Breast epithelium (tissue), 4 donors: ENCODE measurements at regions not wholly inside any gene's neighbourhood (a gene's known extent, or its start where the extent isn't known, plus 50 kb on each side); places are given as distances from the start of the nearest gene placed in this dataset.

Source experiments
- DNase-seq, 2 donors: peaks; one replicate each; pipeline ENCODE4 v3.0.0-alpha.2; 2019; ENCODE audit warnings: low spot score in 2 of 2
- H3K27ac ChIP-seq, 2 donors: fragments of 200-600 bp; sonication (generic) in 1 of 2; one replicate each; pipeline ENCODE4 v1.5.1; 2016 to 2019; ENCODE audit warnings: mild to moderate bottlenecking in 1 of 2
- H3K27me3 ChIP-seq, 2 donors: fragments of 200-600 bp; sonication (generic) in 1 of 2; one replicate each; pipeline versions ENCODE4 v1.5.1 to v1.6.0; 2017 to 2019; ENCODE audit warnings: control low read depth in 1 of 2, mild to moderate bottlenecking in 1 of 2
- H3K36me3 ChIP-seq: fragments of 200-600 bp; one replicate; pipeline ENCODE4 v1.5.1; 2019
- H3K4me1 ChIP-seq, 2 donors: fragments of 200-600 bp; sonication (generic); one replicate each; pipeline ENCODE4 v1.5.1; 2016 to 2019; ENCODE audit warnings: control low read depth in 1 of 2
- H3K4me3 ChIP-seq, 3 donors: fragments of 200-600 bp; sonication (generic); 1 replicate in 2 of 3; 2 replicates in 1 of 3; pipeline ENCODE4 v1.5.1; 2016 to 2019; ENCODE audit warnings: mild to moderate bottlenecking in 3 of 3, moderate library complexity in 2 of 3
- H3K9me3 ChIP-seq, 2 donors: fragments of 200-600 bp; sonication (generic) in 1 of 2; one replicate each; pipeline ENCODE4 v1.5.1; 2016 to 2019; ENCODE audit warnings: control low read depth in 1 of 2
- CTCF ChIP-seq, 3 donors: fragments of 450-650 bp; IDR thresholded peaks; one replicate each; pipeline ENCODE4 v1.5.1; 2016 to 2017; ENCODE audit warnings: antibody characterized with exemption in 3 of 3, mild to moderate bottlenecking in 3 of 3, moderate library complexity in 3 of 3
- POLR2A ChIP-seq: fragments of 450-650 bp; IDR thresholded peaks from one replicate; pipeline ENCODE4 v1.6.1; 2016; ENCODE audit warnings: antibody characterized with exemption, mild to moderate bottlenecking, moderate library complexity
- POLR2AphosphoS5 ChIP-seq, 3 donors: sonication (generic); formaldehyde crosslinking; IDR thresholded peaks; one replicate each; pipeline ENCODE4 v1.6.1; 2017; ENCODE audit warnings: antibody characterized with exemption in 3 of 3
- intact Hi-C: fragments of 100-400 bp; cut with DNase I; formaldehyde crosslinking; loops from one replicate; pipeline ENCODE4 v1.15.1; 2023; ENCODE audit warnings: low total_unique reads

DNA sequence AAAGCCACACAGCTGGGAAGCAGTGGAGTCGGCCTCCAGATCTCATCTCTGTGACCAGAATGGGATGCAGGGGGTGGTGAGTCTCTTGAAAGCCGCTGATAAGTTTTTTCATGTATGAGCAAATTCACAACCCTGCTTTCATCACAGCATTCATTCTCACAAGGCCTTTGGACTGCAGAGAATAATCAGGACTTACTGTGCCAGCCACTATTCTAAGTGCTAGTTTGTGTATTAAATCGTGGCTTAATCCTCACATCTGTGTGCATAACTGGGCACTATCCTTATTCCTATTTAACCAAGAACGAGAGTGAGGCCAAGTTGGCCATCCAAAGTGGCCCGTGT, 64.2 kb upstream of the POLG start:
- no peak for DNase-seq
- Histone ChIP-seq H3K27ac (no peak overlapping the region), H3K27me3 (peaks cover 2 to 57% of the 10 kb centered on the region in 2 donors), H3K9me3 (no peaks in the 10 kb centered on the region), H3K4me1 (peaks cover 9 to 12% of the 10 kb centered on the region in 2 donors), H3K4me3 (peak overlapping the region in 1 of 3 donors; percentile 68), H3K36me3 (no peaks in the 10 kb centered on the region)
- TF ChIP-seq POLR2AphosphoS5 (IDR thresholded peaks at IDR 0.05), result no peak
- TF ChIP-seq CTCF (IDR thresholded peaks at IDR 0.05), result no peak
- no peak for TF ChIP-seq POLR2A
- intact Hi-C loops, result no loop called here

GRCh38 chr15:89397653-89398023, 63.0 kb upstream of the POLG start:
- no peak for DNase-seq
- TF ChIP-seq CTCF (IDR thresholded peaks at IDR 0.05), result no peak
- no peak for TF ChIP-seq POLR2AphosphoS5 (IDR thresholded peaks at IDR 0.05)
- no peak for TF ChIP-seq POLR2A
- H3K27ac ChIP-seq, result no peak overlapping the region
- H3K9me3 ChIP-seq, result no peaks in the 10 kb centered on the region
- no peaks in the 10 kb centered on the region for H3K36me3 ChIP-seq
- peaks cover 9 to 12% of the 10 kb centered on the region in 2 donors for H3K4me1 ChIP-seq
- peaks cover 2 to 46% of the 10 kb centered on the region in 2 donors for H3K27me3 ChIP-seq
- no peak overlapping the region for H3K4me3 ChIP-seq
- intact Hi-C loops, result no loop called here

GRCh38 chr15:89396723-89397652, 62.4 kb upstream of the POLG start:
- TF ChIP-seq POLR2A (no peak), POLR2AphosphoS5 (IDR thresholded peaks at IDR 0.05) (no peak), CTCF (IDR thresholded peaks at IDR 0.05) (no peak)
- Histone ChIP-seq H3K9me3 (no peaks in the 10 kb centered on the region), H3K27me3 (peaks cover 2 to 49% of the 10 kb centered on the region in 2 donors), H3K4me1 (peaks cover 9 to 12% of the 10 kb centered on the region in 2 donors), H3K27ac (no peak overlapping the region), H3K36me3 (no peaks in the 10 kb centered on the region), H3K4me3 (no peak overlapping the region)
- intact Hi-C loops, result no loop called here
- no peak for DNase-seq

GRCh38 chr15:89395996-89396395, 61.4 kb upstream of the POLG start:
- TF ChIP-seq POLR2AphosphoS5 (IDR thresholded peaks at IDR 0.05) (no peak), CTCF (IDR thresholded peaks at IDR 0.05) (no peak)
- H3K27me3 ChIP-seq, result peaks cover 2 to 43% of the 10 kb centered on the region in 2 donors

DNA sequence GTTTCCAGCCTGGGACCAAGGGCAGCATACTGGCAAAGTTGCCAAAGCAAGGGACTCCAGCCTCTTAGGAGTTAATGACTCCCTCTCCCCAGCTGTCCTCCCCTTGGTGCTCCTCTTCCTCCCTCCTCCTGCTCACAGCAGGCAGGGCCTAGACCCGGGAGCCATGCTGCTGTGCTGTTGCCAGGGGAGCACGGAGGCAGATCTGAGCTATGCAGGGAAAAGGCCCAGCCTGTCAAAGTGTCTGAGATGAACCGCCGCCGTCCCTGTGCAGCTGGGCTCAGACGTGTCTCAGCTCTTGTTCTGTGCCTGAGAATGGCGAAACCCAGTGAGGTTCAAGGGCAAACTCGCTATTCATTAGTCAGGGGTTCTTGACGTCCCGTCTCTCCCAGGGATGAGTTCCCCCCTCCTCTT, 60.8 kb upstream of the POLG start:
- intact Hi-C loops, result no loop called here
- Histone ChIP-seq H3K9me3 (no peaks in the 10 kb centered on the region), H3K27me3 (peaks cover 2 to 38% of the 10 kb centered on the region in 2 donors), H3K36me3 (no peaks in the 10 kb centered on the region), H3K4me1 (peaks cover 9 to 12% of the 10 kb centered on the region in 2 donors), H3K27ac (no peak overlapping the region), H3K4me3 (no peak overlapping the region)
- TF ChIP-seq CTCF (IDR thresholded peaks at IDR 0.05) (no peak), POLR2AphosphoS5 (IDR thresholded peaks at IDR 0.05) (no peak), POLR2A (no peak)
- DNase-seq, result no peak

More at GRCh38 chr15:89395996-89396395, 61.4 kb upstream of the POLG start:
- Histone ChIP-seq H3K4me1 (peaks cover 9 to 12% of the 10 kb centered on the region in 2 donors), H3K4me3 (no peak overlapping the region), H3K9me3 (no peaks in the 10 kb centered on the region), H3K27ac (no peak overlapping the region), H3K36me3 (no peaks in the 10 kb centered on the region)
- intact Hi-C loops, result no loop called here
- DNase-seq, result no peak
